NCI-H2227 (cell line): ENCODE measurements at regions not wholly inside any gene's neighbourhood (a gene's known extent, or its start where the extent isn't known, plus 50 kb on each side); places are given as distances from the start of the nearest gene placed in this dataset.

Experiments
- DNase-seq: peaks from one replicate; lab custom pipeline; 2025; ENCODE audit not compliant: unreplicated experiment; lab: John Stamatoyannopoulos, UW

- DNase-seq: no peak
These were observed 189.8 kb upstream of the GRIK2 start for GRCh38 chr6:101203664-101204063.

GRCh38 chr6:101208152-101208551, 185.4 kb upstream of the GRIK2 start:
- DNase-seq: no peak

DNA sequence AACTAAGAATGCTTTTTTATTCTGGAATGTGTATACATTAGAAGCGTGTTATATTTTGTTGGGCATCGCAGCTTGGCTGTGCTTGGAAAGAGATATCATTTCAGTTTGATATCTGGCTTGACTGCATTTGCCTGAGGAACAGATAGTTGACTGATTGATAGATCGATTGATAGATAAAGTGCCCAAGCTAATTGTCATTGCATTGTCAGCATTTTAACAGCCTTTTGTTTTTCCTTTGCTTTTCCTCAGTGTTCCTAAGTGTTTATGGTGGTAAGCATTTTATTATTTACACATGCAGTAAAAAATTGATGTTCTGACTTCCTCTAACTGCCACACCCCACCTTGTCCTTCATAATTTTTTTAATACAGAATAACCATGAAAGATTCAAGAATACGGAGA, 180.9 kb upstream of the GRIK2 start:
- DNase-seq: no peak

- no peak for DNase-seq
These were observed 171.5 kb upstream of the GRIK2 start for GRCh38 chr6:101222007-101222406.

GRCh38 chr6:101224751-101225150, 168.8 kb upstream of the GRIK2 start:
- DNase-seq: no peak

- no peak for DNase-seq
These were observed 166.8 kb upstream of the GRIK2 start for GRCh38 chr6:101226677-101227135.

- DNase-seq: no peak
These were observed 162.6 kb upstream of the GRIK2 start for GRCh38 chr6:101230866-101231265.

- DNase-seq: no peak
These were observed 161.8 kb upstream of the GRIK2 start for GRCh38 chr6:101231606-101232235.

GRCh38 chr6:101232961-101233360, 160.5 kb upstream of the GRIK2 start:
- DNase-seq: no peak

DNA sequence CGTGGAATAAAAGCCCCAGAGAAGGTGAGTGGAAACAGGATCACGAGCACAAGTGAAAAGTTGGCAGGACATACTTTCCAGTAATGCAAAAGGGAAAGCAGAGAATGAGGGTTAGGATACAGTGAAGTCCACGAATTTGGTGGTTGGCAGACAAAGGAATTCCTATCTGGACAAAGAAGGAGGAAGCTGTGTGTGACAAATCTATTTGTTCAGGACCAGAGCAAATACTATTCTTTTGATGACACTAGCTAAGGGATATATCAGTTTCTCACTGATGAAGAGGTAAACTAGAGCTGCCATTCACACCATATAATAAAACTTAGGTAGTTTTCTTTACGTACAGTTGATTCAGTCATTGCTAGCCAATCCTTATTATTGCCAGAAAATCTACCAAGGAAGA, 156.8 kb upstream of the GRIK2 start:
- no peak for DNase-seq

DNA sequence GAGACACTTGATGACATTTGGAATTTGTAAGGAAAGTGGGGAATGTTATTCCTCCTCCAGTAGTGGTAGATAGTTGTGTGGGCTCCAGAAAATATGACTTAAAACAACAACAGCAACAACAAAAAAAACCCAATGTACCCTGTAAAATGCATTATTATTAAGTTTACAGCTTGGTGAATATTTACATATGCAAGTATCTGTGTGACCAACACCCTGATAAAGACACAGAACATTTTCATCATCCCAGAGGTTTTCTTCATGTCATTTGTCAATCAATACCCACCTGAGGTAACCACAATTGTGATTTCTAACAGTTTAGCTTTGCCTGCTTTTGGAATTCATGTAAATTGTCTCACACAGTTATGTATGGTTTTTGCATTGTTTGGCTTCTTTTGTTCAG, 152.1 kb upstream of the GRIK2 start:
- DNase-seq: no peak

GRCh38 chr6:101249470-101249869, 144.0 kb upstream of the GRIK2 start:
- no peak for DNase-seq

- no peak for DNase-seq
These were observed 136.3 kb upstream of the GRIK2 start for GRCh38 chr6:101257163-101257562.

DNA sequence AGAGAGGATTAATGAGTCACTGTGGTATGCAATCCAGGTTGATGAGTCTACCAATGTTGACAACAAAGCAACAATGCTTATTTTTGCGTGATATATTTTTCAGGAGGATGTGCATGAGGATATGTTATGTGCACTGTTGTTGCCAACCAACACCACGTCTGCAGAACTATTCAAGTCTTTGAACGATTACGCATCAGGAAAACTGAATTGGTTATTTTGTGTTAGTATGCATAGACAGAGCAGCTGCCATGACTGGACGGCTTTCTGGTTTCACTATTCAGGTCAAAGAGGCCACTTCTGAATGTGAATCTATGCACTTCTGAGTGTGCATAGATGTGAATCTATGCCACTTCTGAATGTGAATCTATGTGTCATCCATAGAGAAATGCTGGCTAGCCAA, 134.0 kb upstream of the GRIK2 start:
- no peak for DNase-seq

GRCh38 chr6:101263596-101263995, 129.9 kb upstream of the GRIK2 start:
- DNase-seq: no peak

GRCh38 chr6:101266063-101266462, 127.4 kb upstream of the GRIK2 start:
- DNase-seq: no peak

- DNase-seq: no peak
These were observed 125.0 kb upstream of the GRIK2 start for GRCh38 chr6:101268541-101268940.

- DNase-seq: no peak
These were observed 118.3 kb upstream of the GRIK2 start for GRCh38 chr6:101275251-101275650.

- DNase-seq: no peak
These were observed 117.4 kb upstream of the GRIK2 start for GRCh38 chr6:101276066-101276465.

DNA sequence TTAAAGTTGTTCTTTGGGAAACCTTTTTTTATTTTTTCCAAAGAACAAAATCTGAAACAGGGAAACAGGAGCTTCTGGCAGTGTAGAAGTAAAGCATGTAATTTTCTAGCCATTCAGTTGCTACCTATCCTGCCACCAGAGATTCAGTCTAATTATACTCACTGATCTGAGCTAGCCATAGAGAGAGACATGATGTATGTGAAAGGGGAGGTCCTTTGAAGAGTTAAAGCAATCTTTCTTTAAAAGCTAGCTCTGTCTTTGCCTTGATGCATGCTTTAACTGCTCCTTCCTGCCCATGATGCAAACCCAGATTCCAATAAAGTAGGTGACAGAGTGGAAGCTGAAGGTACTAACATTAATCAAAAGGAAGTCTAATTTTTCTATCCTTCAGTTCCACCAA, 114.1 kb upstream of the GRIK2 start:
- DNase-seq: peak; percentile 57

DNA sequence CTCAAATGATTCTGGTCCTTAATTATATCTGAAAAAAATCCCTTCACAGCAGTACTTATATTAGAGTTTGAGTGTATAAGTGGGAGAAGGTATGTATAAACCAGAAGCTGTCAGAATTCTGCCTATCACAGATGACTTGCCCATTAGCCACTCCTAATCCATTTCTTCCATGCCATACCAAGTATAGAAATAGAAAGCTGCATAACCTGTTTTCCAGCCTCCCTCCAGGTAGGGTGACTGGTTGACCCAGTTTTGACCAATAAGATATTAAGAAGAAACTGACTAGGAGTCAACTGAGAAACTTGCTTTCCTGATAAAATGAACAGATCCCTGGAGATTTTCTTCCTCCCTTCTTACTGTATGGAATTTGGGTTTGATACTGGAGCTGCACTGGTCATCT, 112.2 kb upstream of the GRIK2 start:
- no peak for DNase-seq

- no peak for DNase-seq
These were observed 109.4 kb upstream of the GRIK2 start for GRCh38 chr6:101284131-101284530.

DNA sequence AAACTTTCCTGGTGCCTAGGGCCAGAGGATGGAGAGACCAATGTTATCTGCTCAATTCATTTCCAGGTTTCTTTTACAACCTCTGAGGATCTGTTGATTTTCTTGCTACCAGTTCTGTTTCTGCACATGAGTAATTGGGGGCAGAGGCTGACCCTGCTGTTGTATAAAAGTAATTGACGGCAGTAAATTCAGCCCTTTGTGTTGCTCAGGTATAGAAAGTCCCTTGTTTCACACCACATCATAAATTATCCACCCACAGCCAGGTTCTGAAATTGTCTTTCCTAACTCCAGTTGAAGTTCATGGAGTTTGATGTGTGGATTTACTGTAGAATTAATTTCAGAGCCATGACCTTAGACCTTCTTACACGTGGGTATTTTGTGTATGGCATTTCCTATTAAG, 107.4 kb upstream of the GRIK2 start:
- peak; percentile 14 for DNase-seq
